ENCODE measurements at regions not wholly inside any gene's neighbourhood (a gene's known extent, or its start where the extent isn't known, plus 50 kb on each side); places are given as distances from the start of the nearest gene placed in this dataset.

GRCh38 chr1:243943671-243944428, 93.8 kb upstream of the AKT3 start:
- no peak for DNase-seq

GRCh38 chr1:243942196-243943150, 92.4 kb upstream of the AKT3 start:
- no peak for DNase-seq

GRCh38 chr1:243940451-243940850, 90.4 kb upstream of the AKT3 start:
- no peak for DNase-seq

GRCh38 chr1:243939167-243939848, 89.3 kb upstream of the AKT3 start:
- DNase-seq, result no peak

GRCh38 chr1:243938208-243938607, 88.2 kb upstream of the AKT3 start:
- no peak for DNase-seq

- DNase-seq, result no peak
Observed at GRCh38 chr1:243933495-243933894, 83.5 kb upstream of the AKT3 start.

- no peak for DNase-seq
Observed at GRCh38 chr1:243931957-243932356, 81.9 kb upstream of the AKT3 start.

GRCh38 chr1:243930822-243931671, 81.0 kb upstream of the AKT3 start:
- DNase-seq, result no peak

- DNase-seq, result no peak
Observed at GRCh38 chr1:243927381-243927780, 77.3 kb upstream of the AKT3 start.

- DNase-seq, result no peak
Observed at GRCh38 chr1:243926803-243927245, 76.8 kb upstream of the AKT3 start.

- no peak for DNase-seq
Observed at GRCh38 chr1:243926299-243926698, 76.3 kb upstream of the AKT3 start.

- DNase-seq, result no peak
Observed at GRCh38 chr1:243924588-243925349, 74.7 kb upstream of the AKT3 start.

- DNase-seq, result no peak
Observed at GRCh38 chr1:243924188-243924587, 74.1 kb upstream of the AKT3 start.

- no peak for DNase-seq
Observed at GRCh38 chr1:243923292-243924171, 73.5 kb upstream of the AKT3 start.

- DNase-seq, result no peak
Observed at GRCh38 chr1:243921111-243921510, 71.1 kb upstream of the AKT3 start.

- DNase-seq, result no peak
Observed at GRCh38 chr1:243917863-243918565, 68.0 kb upstream of the AKT3 start.

- peak; percentile 36 for DNase-seq
Observed at GRCh38 chr1:243917177-243917862, 67.3 kb upstream of the AKT3 start.

GRCh38 chr1:243916160-243916559, 66.1 kb upstream of the AKT3 start:
- DNase-seq, result no peak

GRCh38 chr1:243912347-243912746, 62.3 kb upstream of the AKT3 start:
- no peak for DNase-seq
